AG10803 (cell line): ENCODE measurements at regions not wholly inside any gene's neighbourhood (a gene's known extent, or its start where the extent isn't known, plus 50 kb on each side); places are given as distances from the start of the nearest gene placed in this dataset.
"Not testable (repeated sequence)": the region's sequence is repeated elsewhere in the genome, so short reads cannot be mapped to it uniquely, and the experiment has no call there.

Source experiments
- DNase-seq: peaks from one replicate; pipeline ENCODE4 v3.0.0; 2010; ENCODE audit warnings: low read depth
- H3K4me3 ChIP-seq: 2 replicates; pipeline ENCODE4 v1.5.1; 2011; ENCODE audit warnings: mild to moderate bottlenecking, low read length, control low read depth
- TF ChIP-seq, protein P1 (sequence below): conservative IDR thresholded peaks from 2 replicates; pipeline ENCODE4 v1.5.1; 2011; ENCODE audit warnings: mild to moderate bottlenecking, low read length, control low read depth, inconsistent platforms

DNA sequence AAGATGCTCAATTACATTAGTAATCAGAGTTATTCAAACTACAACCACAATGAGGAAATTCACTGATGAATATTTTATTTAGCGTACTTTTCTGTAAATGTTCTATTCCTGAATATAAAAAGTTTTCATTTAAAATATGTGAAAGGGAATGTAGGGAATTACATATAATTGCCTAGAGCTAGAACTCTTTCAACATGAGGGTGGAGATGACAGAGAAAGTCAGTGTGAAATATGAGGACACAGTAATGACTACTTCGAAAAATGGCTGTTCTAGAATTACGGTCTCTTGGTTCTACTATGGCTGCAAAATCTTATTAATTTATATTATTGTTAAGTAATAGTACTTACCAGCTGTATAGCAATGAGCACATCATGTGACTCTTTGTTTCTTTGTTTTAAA, 1647.4 kb upstream of the PIK3C3 start:
- H3K4me3 ChIP-seq = no peak overlapping the region
- no peak for DNase-seq
- TF ChIP-seq, protein P1, sequence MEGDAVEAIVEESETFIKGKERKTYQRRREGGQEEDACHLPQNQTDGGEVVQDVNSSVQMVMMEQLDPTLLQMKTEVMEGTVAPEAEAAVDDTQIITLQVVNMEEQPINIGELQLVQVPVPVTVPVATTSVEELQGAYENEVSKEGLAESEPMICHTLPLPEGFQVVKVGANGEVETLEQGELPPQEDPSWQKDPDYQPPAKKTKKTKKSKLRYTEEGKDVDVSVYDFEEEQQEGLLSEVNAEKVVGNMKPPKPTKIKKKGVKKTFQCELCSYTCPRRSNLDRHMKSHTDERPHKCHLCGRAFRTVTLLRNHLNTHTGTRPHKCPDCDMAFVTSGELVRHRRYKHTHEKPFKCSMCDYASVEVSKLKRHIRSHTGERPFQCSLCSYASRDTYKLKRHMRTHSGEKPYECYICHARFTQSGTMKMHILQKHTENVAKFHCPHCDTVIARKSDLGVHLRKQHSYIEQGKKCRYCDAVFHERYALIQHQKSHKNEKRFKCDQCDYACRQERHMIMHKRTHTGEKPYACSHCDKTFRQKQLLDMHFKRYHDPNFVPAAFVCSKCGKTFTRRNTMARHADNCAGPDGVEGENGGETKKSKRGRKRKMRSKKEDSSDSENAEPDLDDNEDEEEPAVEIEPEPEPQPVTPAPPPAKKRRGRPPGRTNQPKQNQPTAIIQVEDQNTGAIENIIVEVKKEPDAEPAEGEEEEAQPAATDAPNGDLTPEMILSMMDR = no peak

DNA sequence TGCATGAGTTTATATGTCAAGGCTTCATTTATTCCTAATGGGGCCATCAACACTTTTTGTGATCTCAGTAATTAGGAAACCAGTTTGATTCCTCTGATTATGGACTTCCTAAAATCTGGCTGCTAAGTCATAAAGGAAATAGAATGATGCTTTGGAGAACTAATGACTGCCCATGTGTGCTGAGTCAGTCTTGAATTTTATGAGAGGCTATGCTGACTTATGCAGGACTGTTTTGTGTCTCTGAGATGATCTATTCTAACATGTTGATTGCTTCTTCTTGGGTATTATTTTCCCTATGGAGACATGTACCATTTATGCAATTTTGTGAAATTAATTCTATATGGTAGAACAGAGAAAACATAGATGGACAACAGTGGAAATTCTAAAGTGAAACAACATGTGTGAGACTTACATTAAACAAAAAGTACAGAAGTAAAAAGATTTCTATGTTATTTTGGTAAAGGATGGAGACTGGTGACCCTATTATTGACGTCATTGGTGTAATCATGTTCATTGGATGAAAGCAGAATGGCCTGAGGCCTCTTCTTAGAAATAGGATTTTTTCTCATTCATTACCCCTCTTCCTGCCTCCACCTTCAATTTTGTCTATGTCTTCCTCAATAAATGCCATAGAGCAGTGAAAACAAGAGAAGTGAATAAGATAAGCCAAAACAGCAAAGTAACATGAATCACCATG, 1658.2 kb upstream of the PIK3C3 start:
- H3K4me3 ChIP-seq = no peak overlapping the region
- TF ChIP-seq, protein P1 = no peak
- no peak for DNase-seq

DNA sequence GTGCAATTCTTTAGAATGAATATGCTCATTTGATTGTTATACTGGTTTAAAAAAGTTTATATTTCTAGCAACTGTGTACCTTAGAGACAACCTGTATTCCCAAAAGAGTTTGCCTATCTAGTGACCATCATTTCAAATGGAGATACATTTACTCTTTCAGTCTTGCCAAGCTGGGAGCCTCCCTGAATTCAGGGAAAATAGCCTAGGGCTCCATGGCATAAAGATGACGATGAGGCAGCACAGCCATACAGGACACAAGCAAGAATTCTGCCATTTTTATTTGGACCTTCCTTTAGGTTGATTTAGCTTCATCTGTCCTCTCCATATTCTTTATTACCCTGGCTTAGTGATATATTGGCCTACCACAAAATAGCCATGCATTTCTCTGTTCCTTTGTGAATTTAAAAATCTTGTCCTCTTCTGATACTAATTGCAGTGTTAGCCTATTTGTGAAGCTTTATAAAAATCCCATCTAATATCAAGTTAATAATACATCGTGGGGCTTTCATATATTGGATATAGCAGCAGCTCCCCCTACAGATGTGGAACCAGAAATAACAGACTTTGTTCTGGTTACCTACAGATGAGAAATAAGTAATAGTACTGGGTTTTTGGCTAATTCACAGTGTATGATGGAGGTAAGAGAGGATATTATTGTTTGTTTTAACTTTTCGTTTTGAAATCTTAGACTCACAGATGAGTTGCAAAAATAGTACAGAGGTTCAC, 1661.9 kb upstream of the PIK3C3 start:
- TF ChIP-seq, protein P1 = no peak
- H3K4me3 ChIP-seq = no peak overlapping the region
- no peak for DNase-seq

DNA sequence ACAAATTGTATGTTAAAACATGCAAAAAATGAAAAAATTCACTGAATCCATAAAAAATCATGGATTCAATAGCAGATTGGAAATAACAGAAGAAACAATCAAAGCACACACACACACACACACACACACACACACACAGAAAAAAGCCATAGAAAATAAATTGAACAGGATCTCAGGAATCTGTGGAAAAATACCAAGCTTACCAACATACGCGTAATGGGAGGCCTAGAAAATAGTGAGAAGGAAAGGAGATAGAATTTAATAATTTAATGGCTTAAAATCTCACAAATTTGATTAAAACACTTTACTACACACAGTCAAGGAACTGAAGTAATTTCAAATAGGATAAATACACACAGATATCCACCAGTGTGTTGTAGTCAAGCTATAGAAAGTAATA, 1671.5 kb upstream of the PIK3C3 start:
- TF ChIP-seq, protein P1 = no peak
- no peak for DNase-seq

DNA sequence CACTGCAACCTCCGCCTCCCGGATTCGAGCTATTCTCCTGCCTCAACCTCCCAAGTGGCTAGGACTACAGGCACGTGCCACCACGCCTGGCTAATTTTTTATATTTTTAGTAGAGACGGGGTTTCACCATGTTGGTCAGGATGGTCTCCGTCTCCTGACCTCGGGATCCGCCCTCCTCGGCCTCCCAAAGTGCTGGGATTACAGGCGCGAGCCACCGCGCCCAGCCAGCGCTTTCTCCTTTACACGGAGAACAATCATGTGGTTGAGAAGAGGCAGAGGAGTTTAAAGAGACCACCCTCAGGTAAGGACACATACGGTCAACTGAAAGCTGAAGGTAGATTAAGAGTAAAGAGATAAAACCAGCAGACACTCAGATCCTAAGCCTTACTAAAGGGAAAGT, 1673.7 kb upstream of the PIK3C3 start:
- H3K4me3 ChIP-seq, DNase-seq: not testable (repeated sequence)

More for the DNA sequence above, 1671.5 kb upstream of the PIK3C3 start:
- no peak overlapping the region for H3K4me3 ChIP-seq

DNA sequence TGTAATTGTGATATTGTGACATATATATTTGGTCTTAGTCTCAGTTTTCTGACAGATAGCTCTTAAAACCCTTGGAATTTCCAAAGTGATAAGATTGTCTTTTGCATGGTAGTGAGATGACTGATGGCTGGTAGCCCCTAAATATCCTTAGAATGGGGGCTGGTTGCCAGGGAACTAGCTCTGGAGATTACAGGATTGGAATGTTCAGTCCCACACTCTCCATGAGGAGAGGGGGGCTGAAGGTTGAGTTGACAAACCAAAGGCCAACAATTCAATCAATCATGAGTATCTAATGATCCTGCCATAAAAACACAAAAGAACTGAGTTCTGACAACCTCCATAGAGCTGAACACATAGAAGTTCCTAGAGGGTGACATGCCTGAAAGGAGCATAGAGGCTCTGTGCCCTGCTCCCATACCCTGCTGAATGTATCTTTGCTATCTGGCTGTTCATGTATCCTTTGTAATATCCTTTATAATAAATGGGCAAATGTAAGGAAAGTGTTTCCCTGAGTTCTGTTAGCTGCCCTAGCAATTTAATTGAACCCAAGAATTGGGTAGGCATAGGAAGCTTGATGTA, 1680.3 kb upstream of the PIK3C3 start:
- no peak for DNase-seq
- no peak overlapping the region for H3K4me3 ChIP-seq
- TF ChIP-seq, protein P1 = no peak

DNA sequence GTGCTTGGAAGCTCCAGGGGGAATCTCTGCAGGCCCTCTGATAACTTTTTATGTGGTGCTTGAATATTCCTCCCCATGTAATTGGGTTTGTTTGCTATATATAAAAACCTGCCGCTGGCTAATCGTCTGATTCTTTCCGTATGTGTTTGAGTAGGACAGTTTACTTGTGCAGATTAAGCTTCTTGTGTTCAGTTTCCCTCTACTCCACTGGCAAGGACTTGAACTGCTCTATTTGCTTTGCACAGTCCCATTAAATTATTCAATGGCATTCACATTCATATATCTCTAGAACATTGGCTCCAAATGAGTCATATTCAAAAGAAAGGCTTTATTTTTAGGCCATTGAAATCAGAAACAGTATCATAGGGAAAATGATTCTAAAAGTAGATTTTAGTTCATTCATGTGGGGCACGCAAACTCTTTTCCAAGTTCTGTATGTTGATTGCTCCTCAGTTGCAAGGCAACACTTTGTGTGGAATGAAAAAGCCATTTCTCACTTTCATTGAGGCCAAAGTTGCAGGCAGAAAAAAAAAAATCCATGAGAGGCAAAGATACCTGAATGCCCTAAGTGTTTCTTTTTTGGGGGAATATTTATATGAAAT, 1682.3 kb upstream of the PIK3C3 start:
- TF ChIP-seq, protein P1 = no peak
- no peak overlapping the region for H3K4me3 ChIP-seq
- no peak for DNase-seq
